BE2C (cell line): ENCODE measurements at regions not wholly inside any gene's neighbourhood (a gene's known extent, or its start where the extent isn't known, plus 50 kb on each side); places are given as distances from the start of the nearest gene placed in this dataset.

Experiments
- DNase-seq: peaks from one replicate; pipeline ENCODE4 v3.0.0-alpha.2; 2020
- H3K27me3 ChIP-seq: fragments of 250-450 bp; sonication (Bioruptor Pico); 2 replicates; pipeline ENCODE4 v1.5.1; 2020; ENCODE audit warnings: mild to moderate bottlenecking
- H3K36me3 ChIP-seq: fragments of 250-450 bp; sonication (Bioruptor Pico); 2 replicates; pipeline ENCODE4 v1.5.1; 2020; ENCODE audit warnings: mild to moderate bottlenecking
- H3K4me1 ChIP-seq: fragments of 250-450 bp; sonication (Bioruptor Pico); 2 replicates; pipeline ENCODE4 v1.5.1; 2020
- H3K4me3 ChIP-seq: 2 replicates; pipeline ENCODE4 v1.5.1; 2011; ENCODE audit warnings: low read depth, low read length
- H3K9me3 ChIP-seq: fragments of 250-450 bp; sonication (Bioruptor Pico); 2 replicates; pipeline ENCODE4 v1.5.1; 2020
- CTCF ChIP-seq: IDR thresholded peaks from 2 replicates; pipeline ENCODE4 v1.5.1; 2012; ENCODE audit warnings: mild to moderate bottlenecking, low read depth, low read length

GRCh38 chr10:26914898-26915297 lies 54.1 kb upstream of the ABI1 start:
- H3K4me1 ChIP-seq: no peaks in the 10 kb centered on the region
- no peak overlapping the region for H3K4me3 ChIP-seq
- DNase-seq: no peak
- H3K36me3 ChIP-seq: no peaks in the 10 kb centered on the region
- no peaks in the 10 kb centered on the region for H3K27me3 ChIP-seq
- H3K9me3 ChIP-seq: no peaks in the 10 kb centered on the region
- TF ChIP-seq CTCF: no peak

DNA sequence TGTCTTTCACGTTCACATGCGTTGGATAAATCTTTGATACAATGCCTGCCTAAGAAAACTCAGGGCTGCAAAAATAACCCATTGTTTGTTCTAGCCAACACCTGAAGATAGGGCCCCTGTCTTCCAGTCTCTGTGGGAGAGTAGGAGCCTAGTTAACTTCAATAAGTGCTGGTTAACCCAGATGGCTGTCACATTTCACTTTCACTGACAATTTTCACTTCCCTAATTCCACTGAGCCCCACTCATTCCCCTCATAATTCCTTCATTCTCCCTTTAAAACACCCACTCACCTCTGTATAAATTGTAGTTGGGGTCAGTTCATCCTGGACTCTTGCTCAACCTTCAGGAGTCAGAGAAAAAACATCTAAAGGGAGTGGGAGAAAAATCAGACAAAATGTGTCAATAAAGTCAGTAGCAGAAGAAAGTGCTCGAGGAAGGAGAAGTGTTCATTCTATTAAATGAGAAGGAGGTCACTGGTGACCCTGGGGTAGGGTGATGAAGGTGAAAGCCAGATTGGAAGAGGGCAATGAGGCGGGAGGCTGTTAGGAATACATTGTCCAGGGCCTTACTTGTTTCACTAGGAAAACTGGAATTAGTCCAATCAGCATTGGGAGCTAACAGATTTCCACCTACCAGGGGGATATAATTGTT lies 51.2 kb upstream of the ABI1 start:
- Histone ChIP-seq H3K36me3 (no peaks in the 10 kb centered on the region), H3K4me3 (no peak overlapping the region), H3K9me3 (no peaks in the 10 kb centered on the region), H3K4me1 (no peaks in the 10 kb centered on the region), H3K27me3 (no peaks in the 10 kb centered on the region)
- no peak for TF ChIP-seq CTCF
- no peak for DNase-seq
